ENCODE measurements at regions not wholly inside any gene's neighbourhood (a gene's known extent, or its start where the extent isn't known, plus 50 kb on each side); places are given as distances from the start of the nearest gene placed in this dataset.
"Not testable (repeated sequence)": the region's sequence is repeated elsewhere in the genome, so short reads cannot be mapped to it uniquely, and the experiment has no call there.

DNA sequence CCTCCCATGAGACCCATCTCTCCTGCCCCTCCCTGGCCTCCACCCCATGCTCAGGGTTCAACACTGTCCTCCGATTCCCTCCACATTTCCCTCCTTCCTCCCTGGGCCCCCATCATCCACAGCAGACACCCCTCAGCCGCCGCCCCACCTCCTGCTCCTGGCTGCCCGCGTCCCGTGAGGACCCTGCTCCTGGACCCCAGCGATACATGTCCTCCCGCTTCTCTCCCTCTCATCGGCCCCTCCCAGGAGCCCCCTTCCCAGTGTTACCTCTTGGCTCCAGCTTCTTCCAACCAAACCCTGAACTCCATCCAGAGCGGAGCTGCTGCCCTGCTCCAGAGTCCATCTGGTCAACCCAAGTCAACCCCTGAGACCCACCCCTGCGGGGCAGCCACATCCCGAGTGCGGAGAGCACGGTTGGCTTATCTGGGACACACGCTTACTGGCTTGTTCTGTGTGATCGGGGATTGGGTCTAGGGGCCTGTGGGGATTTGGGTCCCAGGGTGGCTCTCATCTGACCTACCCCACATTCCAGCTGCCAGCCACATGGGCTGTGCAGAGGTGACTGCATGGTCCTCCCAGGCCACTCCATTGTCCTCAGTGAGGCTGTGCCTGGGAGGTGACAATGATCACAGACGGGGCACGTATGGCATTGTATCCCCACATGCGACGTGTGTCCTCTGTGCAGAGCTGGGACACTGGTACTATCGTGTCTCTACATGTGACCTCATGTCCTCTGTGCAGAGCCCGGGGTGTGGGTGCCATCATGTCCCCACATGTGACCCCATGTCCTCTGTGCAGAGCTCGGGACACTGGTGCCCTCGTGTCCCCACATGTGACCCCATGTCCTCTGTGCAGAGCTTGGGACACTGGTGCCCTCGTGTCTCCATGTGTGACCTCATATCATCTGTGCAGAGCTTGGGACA lies 333.6 kb downstream of the ADGRD1 start:
- DNase-seq (ENCODE audit: low spot score) = no peak
- in situ Hi-C loops (cut with MboI; ENCODE audit: low sequenced_read_pairs, unreplicated experiment) = no loop called here

GRCh38 chr12:131287938-131288764 lies 334.4 kb downstream of the ADGRD1 start:
- DNase-seq (ENCODE audit: low spot score) = no peak
- in situ Hi-C loops (cut with MboI; ENCODE audit: low sequenced_read_pairs, unreplicated experiment) = no loop called here
- TF ChIP-seq CTCF (IDR thresholded peaks at IDR 0.05; ENCODE audit: borderline replicate concordance, control extremely low read depth, extremely low read depth, insufficient read depth, missing control alignments) = no peak

More for the DNA sequence above, 333.6 kb downstream of the ADGRD1 start:
- no peak for TF ChIP-seq CTCF (IDR thresholded peaks at IDR 0.05; ENCODE audit: borderline replicate concordance, control extremely low read depth, extremely low read depth, insufficient read depth, missing control alignments)

GRCh38 chr12:131288765-131289695 lies 335.3 kb downstream of the ADGRD1 start:
- not testable (repeated sequence) for DNase-seq (ENCODE audit: low spot score)

DNA sequence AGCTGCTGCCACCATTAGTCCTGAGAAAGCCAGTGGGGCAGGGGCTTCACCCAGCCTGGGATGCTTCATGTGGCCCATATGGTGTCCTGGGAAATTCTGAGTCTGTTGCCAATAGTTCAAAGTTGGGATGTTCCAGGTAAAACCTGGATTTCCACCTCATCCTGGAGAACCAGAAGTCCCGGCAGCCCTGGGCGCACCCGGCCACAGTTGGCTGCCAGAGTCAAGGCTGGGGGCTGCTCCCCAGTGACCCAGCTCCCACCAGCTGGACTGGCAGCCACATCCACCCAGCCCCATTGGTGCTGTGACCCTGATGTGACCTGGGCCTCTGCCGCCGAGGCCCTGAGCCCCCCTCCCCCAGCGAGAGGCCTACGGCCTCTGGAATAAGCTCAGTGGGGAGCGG lies 336.1 kb downstream of the ADGRD1 start:
- DNase-seq (ENCODE audit: low spot score); in situ Hi-C loops (cut with MboI; ENCODE audit: low sequenced_read_pairs, unreplicated experiment): not testable (repeated sequence)

More at GRCh38 chr12:131288765-131289695, 335.3 kb downstream of the ADGRD1 start:
- in situ Hi-C loops (cut with MboI; ENCODE audit: low sequenced_read_pairs, unreplicated experiment) = not testable (repeated sequence)

DNA sequence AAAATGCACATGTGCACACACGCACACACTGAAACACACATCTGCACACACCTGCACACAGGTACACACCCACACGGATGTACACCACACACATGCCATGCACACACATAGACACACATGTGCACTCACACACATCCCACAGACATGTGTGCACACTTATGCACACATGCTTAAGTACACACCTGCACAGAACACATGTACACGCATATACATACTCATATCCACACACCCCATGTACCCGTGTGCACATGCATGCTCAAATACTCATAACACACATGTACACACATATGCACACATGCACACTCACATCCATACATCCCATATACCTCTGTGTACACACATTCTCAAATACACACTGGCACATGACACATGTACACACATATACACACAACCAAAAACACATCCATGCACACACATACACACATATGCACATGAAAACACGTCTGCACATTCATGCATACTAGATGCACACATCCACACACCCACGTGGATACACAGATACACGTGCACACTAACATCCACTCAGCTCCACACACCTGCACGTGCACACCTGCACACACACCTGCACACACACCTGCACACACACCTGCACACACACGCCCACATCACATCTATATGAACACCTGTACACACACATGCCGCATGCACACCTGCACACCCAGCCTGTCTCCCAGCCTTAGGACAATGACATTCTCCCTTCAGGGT lies 336.7 kb downstream of the ADGRD1 start:
- no peak for DNase-seq (ENCODE audit: low spot score)
- in situ Hi-C loops (cut with MboI; ENCODE audit: low sequenced_read_pairs, unreplicated experiment) = no loop called here

GRCh38 chr12:131293071-131294015 lies 339.6 kb downstream of the ADGRD1 start:
- DNase-seq (ENCODE audit: low spot score); in situ Hi-C loops (cut with MboI; ENCODE audit: low sequenced_read_pairs, unreplicated experiment): not testable (repeated sequence)

More for the DNA sequence above, 336.7 kb downstream of the ADGRD1 start:
- TF ChIP-seq CTCF (IDR thresholded peaks at IDR 0.05; ENCODE audit: borderline replicate concordance, control extremely low read depth, extremely low read depth, insufficient read depth, missing control alignments) = no peak

GRCh38 chr12:131294716-131295115 lies 341.0 kb downstream of the ADGRD1 start:
- DNase-seq (ENCODE audit: low spot score); in situ Hi-C loops (cut with MboI; ENCODE audit: low sequenced_read_pairs, unreplicated experiment): not testable (repeated sequence)

DNA sequence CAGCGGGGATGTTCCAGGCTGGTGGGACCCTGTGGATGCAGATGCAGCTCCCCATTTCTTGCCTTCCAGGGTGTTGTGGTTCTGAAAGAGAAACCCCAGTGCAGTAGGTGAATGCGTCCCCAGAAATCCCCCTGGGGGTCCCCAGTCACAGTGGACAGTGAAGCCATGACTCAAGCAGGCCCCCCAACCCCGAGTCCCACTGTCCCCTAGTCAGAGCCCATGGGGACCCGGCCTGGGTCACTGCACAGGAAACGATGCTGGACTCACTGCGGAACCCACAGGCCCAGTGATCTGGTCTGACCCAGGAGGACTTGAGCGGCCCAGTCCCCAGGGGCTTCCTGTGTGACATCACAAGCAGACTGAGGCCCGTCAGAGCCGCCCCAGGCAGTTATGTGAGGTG lies 341.4 kb downstream of the ADGRD1 start:
- DNase-seq (ENCODE audit: low spot score); in situ Hi-C loops (cut with MboI; ENCODE audit: low sequenced_read_pairs, unreplicated experiment): not testable (repeated sequence)

DNA sequence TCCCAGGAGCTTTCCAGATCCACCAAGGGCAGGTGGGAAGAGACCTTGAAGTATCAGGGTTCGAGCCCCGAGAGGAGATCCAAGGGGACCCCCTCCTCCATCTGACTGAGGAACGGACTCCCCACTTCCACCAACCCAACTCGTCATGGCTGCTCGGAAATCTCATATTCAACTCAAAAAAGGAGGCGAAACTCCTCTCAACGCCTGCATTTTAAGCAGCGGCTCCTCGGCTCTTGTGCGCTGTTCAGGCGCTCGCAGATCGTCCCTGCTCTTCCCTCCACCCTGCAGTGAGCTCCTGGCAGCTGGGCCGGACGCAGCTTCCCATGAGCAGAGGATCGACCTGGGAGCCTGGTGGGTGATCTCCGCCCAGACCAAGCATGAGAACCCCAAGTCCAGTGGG lies 341.9 kb downstream of the ADGRD1 start:
- in situ Hi-C loops (cut with MboI; ENCODE audit: low sequenced_read_pairs, unreplicated experiment); DNase-seq (ENCODE audit: low spot score): not testable (repeated sequence)

- in situ Hi-C loops (cut with MboI; ENCODE audit: low sequenced_read_pairs, unreplicated experiment); DNase-seq (ENCODE audit: low spot score): not testable (repeated sequence)
Measured at GRCh38 chr12:131296136-131296535, 342.4 kb downstream of the ADGRD1 start.

- in situ Hi-C loops (cut with MboI; ENCODE audit: low sequenced_read_pairs, unreplicated experiment); DNase-seq (ENCODE audit: low spot score): not testable (repeated sequence)
Measured at GRCh38 chr12:131296651-131297050, 342.9 kb downstream of the ADGRD1 start.

Data from GM13976 (cell line).